CD14-positive monocyte (primary cell): ENCODE measurements at regions not wholly inside any gene's neighbourhood (a gene's known extent, or its start where the extent isn't known, plus 50 kb on each side); places are given as distances from the start of the nearest gene placed in this dataset.
A peak's percentile ranks its signal among the peaks of the same experiment; 100 is the strongest.

ENCODE experiments used
- DNase-seq, 3 donors: peaks; one replicate each; pipeline ENCODE4 v3.0.0-alpha.2; 2011 to 2022
- H2AFZ ChIP-seq: 2 replicates; pipeline ENCODE4 v1.6.0; 2012; ENCODE audit warnings: mild to moderate bottlenecking, low read depth, low read length, inconsistent platforms; ENCODE audit not compliant: insufficient read depth, poor library complexity, severe bottlenecking
- H3K27ac ChIP-seq, 2 donors: 1 replicate in 1 of 2; 2 replicates in 1 of 2; pipeline ENCODE4 v1.5.1; 2012 to 2013; ENCODE audit warnings: low read length in 2 of 2, control low read depth in 1 of 2, inconsistent platforms in 1 of 2, low read depth in 1 of 2, mild to moderate bottlenecking in 1 of 2
- H3K27me3 ChIP-seq, 2 donors: one replicate each; pipeline versions ENCODE4 v1.6.0 to v1.6.1; 2011 to 2013; ENCODE audit warnings: low read length in 2 of 2; ENCODE audit not compliant: control insufficient read depth in 2 of 2, insufficient read depth in 2 of 2
- H3K36me3 ChIP-seq, 2 donors: replicated peaks in 1 of 2; 1 replicate in 1 of 2; 2 replicates in 1 of 2; pipeline versions ENCODE4 v1.5.1 to v1.6.1; 2012 to 2013; ENCODE audit warnings: low read length in 2 of 2, control low read depth in 1 of 2, inconsistent platforms in 1 of 2, mild to moderate bottlenecking in 1 of 2; ENCODE audit not compliant: insufficient read depth in 2 of 2, control insufficient read depth in 1 of 2
- H3K4me1 ChIP-seq, 2 donors: 1 replicate in 1 of 2; 2 replicates in 1 of 2; pipeline versions ENCODE4 v1.5.1 to v1.6.1; 2012 to 2013; ENCODE audit warnings: low read length in 2 of 2, control low read depth in 1 of 2, inconsistent platforms in 1 of 2, mild to moderate bottlenecking in 1 of 2, moderate library complexity in 1 of 2; ENCODE audit not compliant: insufficient read depth in 2 of 2, control insufficient read depth in 1 of 2
- H3K4me2 ChIP-seq: replicated peaks from 2 replicates; pipeline ENCODE3; 2012; ENCODE audit warnings: low read length, moderate library complexity, mild to moderate bottlenecking; ENCODE audit not compliant: poor library complexity, severe bottlenecking; ENCODE audit errors: extremely low read depth
- H3K4me3 ChIP-seq, 3 experiments: fragments of 200-600 bp in 1 of 3; sonication (generic) in 1 of 3; replicated peaks in 1 of 3; 1 replicate in 2 of 3; 2 replicates in 1 of 3; pipeline ENCODE4 v1.5.1; 2011 to 2013; ENCODE audit warnings: low read length in 3 of 3, mild to moderate bottlenecking in 3 of 3, control low read depth in 2 of 3, low read depth in 2 of 3, inconsistent platforms in 1 of 3, moderate library complexity in 1 of 3
- H3K79me2 ChIP-seq: 2 replicates; pipeline ENCODE4 v1.6.0; 2012; ENCODE audit warnings: mild to moderate bottlenecking, control low read depth, inconsistent platforms, low read length, moderate library complexity; ENCODE audit not compliant: insufficient read depth
- H3K9ac ChIP-seq: 2 replicates; pipeline ENCODE4 v1.6.0; 2017; ENCODE audit warnings: low read length, mild to moderate bottlenecking; ENCODE audit not compliant: insufficient read depth, poor library complexity, severe bottlenecking
- H3K9me3 ChIP-seq, 2 donors: replicated peaks in 1 of 2; 1 replicate in 1 of 2; 2 replicates in 1 of 2; pipeline versions ENCODE4 v1.5.1 to v1.6.1; 2012 to 2013; ENCODE audit warnings: low read length in 2 of 2, control low read depth in 1 of 2; ENCODE audit not compliant: control insufficient read depth in 1 of 2, insufficient read depth in 1 of 2
- H4K20me1 ChIP-seq: 2 replicates; pipeline ENCODE4 v1.6.0; 2012; ENCODE audit warnings: mild to moderate bottlenecking, low read length, control low read depth, moderate library complexity; ENCODE audit not compliant: insufficient read depth
- H3K27ac Mint-ChIP-seq, 7 donors: one replicate each; pipeline ENCODE4 v1.8.0; 2020; ENCODE audit warnings: mild to moderate bottlenecking in 7 of 7, mixed read lengths in 7 of 7, moderate library complexity in 6 of 7, inconsistent platforms in 2 of 7
- H3K27me3 Mint-ChIP-seq, 3 donors: one replicate each; pipeline ENCODE4 v1.8.0; 2021 to 2022; ENCODE audit warnings: low read depth in 3 of 3, mild to moderate bottlenecking in 3 of 3, mixed read lengths in 3 of 3, moderate library complexity in 3 of 3, inconsistent platforms in 1 of 3
- H3K36me3 Mint-ChIP-seq, 2 donors: one replicate each; pipeline ENCODE4 v1.8.0; 2020; ENCODE audit warnings: mixed read lengths in 2 of 2, inconsistent platforms in 1 of 2, mild to moderate bottlenecking in 1 of 2
- H3K4me1 Mint-ChIP-seq: one replicate; pipeline ENCODE4 v1.8.0; 2020; ENCODE audit warnings: mild to moderate bottlenecking, mixed read lengths
- H3K4me3 Mint-ChIP-seq, 2 donors: one replicate each; pipeline ENCODE4 v1.8.0; 2020; ENCODE audit warnings: mild to moderate bottlenecking in 2 of 2, mixed read lengths in 2 of 2, moderate library complexity in 1 of 2
- H3K9me3 Mint-ChIP-seq, 7 donors: one replicate each; pipeline ENCODE4 v1.8.0; 2020 to 2022; ENCODE audit warnings: mixed read lengths in 7 of 7, mild to moderate bottlenecking in 6 of 7, moderate library complexity in 6 of 7, inconsistent platforms in 2 of 7
- CTCF ChIP-seq: fragments of 200-600 bp; IDR thresholded peaks from one replicate; pipeline ENCODE4 v1.8.0; 2022; ENCODE audit warnings: antibody characterized with exemption, mild to moderate bottlenecking
- WGBS: methylation state at CpG from one replicate; pipeline ENCODE4 v1.1.5; 2013; ENCODE audit warnings: missing lambda C conversion rate; ENCODE audit not compliant: insufficient coverage; 5-methylcytosine and 5-hydroxymethylcytosine counted together
- intact Hi-C, 2 donors: fragments of 100-400 bp; cut with micrococcal nuclease; formaldehyde crosslinking; loops; one replicate each; pipeline versions ENCODE4 v1.15.0 to v1.15.1; 2023

GRCh38 chrX:39582976-39583375 lies 514.8 kb downstream of the BCOR start:
- Histone ChIP-seq H3K9ac (no peak overlapping the region), H4K20me1 (no peaks in the 10 kb centered on the region), H3K79me2 (no peaks in the 10 kb centered on the region), H2AFZ (no peak overlapping the region), H3K27ac (no peak overlapping the region), H3K27me3 (no peaks in the 10 kb centered on the region), H3K4me2 (no peak overlapping the region), H3K9me3 (no peaks in the 10 kb centered on the region), H3K4me1 (no peaks in the 10 kb centered on the region), H3K4me3 (no peak overlapping the region), H3K36me3 (no peaks in the 10 kb centered on the region)
- Mint-ChIP-seq H3K4me3 (no peak overlapping the region), H3K36me3 (no peaks in the 10 kb centered on the region), H3K27me3 (peaks cover 4 to 12% (median 8%) of the 10 kb centered on the region in 3 donors), H3K9me3 (peaks cover 0 to 7% (median 0%) of the 10 kb centered on the region in 7 donors), H3K27ac (no peak overlapping the region), H3K4me1 (peaks cover 3% of the 10 kb centered on the region)
- no peak for DNase-seq
- intact Hi-C loops = no loop called here
- no CpG with 5 or more reads among the region's 4 CpGs for whole genome bisulfite sequencing
- TF ChIP-seq CTCF = no peak

GRCh38 chrX:39585808-39586207 lies 511.9 kb downstream of the BCOR start:
- intact Hi-C loops = no loop called here
- no peak overlapping the region for H3K4me2 ChIP-seq
- Mint-ChIP-seq H3K27me3 (peaks cover 0 to 14% (median 4%) of the 10 kb centered on the region in 3 donors), H3K36me3 (no peaks in the 10 kb centered on the region), H3K4me3 (no peak overlapping the region), H3K27ac (peak overlapping the region in 1 of 7 donors; percentile 8), H3K9me3 (peaks cover 0 to 7% (median 0%) of the 10 kb centered on the region in 7 donors), H3K4me1 (no peaks in the 10 kb centered on the region)
- H3K4me1 ChIP-seq = no peaks in the 10 kb centered on the region
- no peak overlapping the region for H2AFZ ChIP-seq
- H3K9ac ChIP-seq = no peak overlapping the region
- no peaks in the 10 kb centered on the region for H3K79me2 ChIP-seq
- H3K9me3 ChIP-seq = no peaks in the 10 kb centered on the region
- no peaks in the 10 kb centered on the region for H4K20me1 ChIP-seq
- H3K27ac ChIP-seq = no peak overlapping the region
- no peak overlapping the region for H3K4me3 ChIP-seq
- no peak for TF ChIP-seq CTCF
- DNase-seq = no peak
- no peaks in the 10 kb centered on the region for H3K36me3 ChIP-seq
- WGBS = no CpG with 5 or more reads among the region's 3 CpGs
- no peaks in the 10 kb centered on the region for H3K27me3 ChIP-seq
